ENCODE measurements at regions not wholly inside any gene's neighbourhood (a gene's known extent, or its start where the extent isn't known, plus 50 kb on each side); places are given as distances from the start of the nearest gene placed in this dataset.
A peak's percentile ranks its signal among the peaks of the same experiment; 100 is the strongest.

GRCh38 chr13:34608331-34608730, 333.7 kb upstream of the NBEA start:
- TF ChIP-seq, protein P1, sequence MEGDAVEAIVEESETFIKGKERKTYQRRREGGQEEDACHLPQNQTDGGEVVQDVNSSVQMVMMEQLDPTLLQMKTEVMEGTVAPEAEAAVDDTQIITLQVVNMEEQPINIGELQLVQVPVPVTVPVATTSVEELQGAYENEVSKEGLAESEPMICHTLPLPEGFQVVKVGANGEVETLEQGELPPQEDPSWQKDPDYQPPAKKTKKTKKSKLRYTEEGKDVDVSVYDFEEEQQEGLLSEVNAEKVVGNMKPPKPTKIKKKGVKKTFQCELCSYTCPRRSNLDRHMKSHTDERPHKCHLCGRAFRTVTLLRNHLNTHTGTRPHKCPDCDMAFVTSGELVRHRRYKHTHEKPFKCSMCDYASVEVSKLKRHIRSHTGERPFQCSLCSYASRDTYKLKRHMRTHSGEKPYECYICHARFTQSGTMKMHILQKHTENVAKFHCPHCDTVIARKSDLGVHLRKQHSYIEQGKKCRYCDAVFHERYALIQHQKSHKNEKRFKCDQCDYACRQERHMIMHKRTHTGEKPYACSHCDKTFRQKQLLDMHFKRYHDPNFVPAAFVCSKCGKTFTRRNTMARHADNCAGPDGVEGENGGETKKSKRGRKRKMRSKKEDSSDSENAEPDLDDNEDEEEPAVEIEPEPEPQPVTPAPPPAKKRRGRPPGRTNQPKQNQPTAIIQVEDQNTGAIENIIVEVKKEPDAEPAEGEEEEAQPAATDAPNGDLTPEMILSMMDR (conservative IDR thresholded peaks at IDR 0.05; ENCODE audit: low read length), result no peak
- DNase-seq (ENCODE audit: low read depth), result no peak

DNA sequence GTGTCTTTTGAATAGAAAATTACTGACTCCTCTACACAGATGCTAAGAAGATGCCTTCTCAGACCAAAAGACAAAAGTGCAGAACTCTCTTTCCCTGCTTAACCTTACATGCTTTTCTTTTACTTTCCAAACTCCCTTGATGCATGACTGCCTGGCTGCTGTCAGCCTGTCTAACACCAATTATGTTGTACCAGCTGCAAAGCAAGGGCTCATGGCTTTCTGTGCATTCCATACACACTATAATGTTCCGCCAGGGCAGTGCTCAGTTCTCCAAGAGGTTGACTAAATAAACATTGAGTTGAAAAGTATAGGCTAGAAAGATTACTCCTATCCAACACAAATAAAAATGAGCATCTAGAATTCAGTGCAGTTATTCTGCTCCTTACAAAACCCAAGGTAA, 330.4 kb upstream of the NBEA start:
- TF ChIP-seq, protein P1 (conservative IDR thresholded peaks at IDR 0.05; ENCODE audit: low read length), result no peak
- no peak overlapping the region for H3K4me3 ChIP-seq (ENCODE audit: low read length)
- DNase-seq (ENCODE audit: low read depth), result no peak

More at GRCh38 chr13:34608331-34608730, 333.7 kb upstream of the NBEA start:
- no peak overlapping the region for H3K4me3 ChIP-seq (ENCODE audit: low read length)

- TF ChIP-seq, protein P1 (conservative IDR thresholded peaks at IDR 0.05; ENCODE audit: low read length), result no peak
- peak; percentile 2 for DNase-seq (ENCODE audit: low read depth)
- H3K4me3 ChIP-seq (ENCODE audit: low read length), result no peak overlapping the region
Measured at GRCh38 chr13:34617473-34618083, 324.5 kb upstream of the NBEA start.

- TF ChIP-seq, protein P1 (conservative IDR thresholded peaks at IDR 0.05; ENCODE audit: low read length), result no peak
- no peak overlapping the region for H3K4me3 ChIP-seq (ENCODE audit: low read length)
- no peak for DNase-seq (ENCODE audit: low read depth)
Measured at GRCh38 chr13:34618654-34619053, 323.4 kb upstream of the NBEA start.

DNA sequence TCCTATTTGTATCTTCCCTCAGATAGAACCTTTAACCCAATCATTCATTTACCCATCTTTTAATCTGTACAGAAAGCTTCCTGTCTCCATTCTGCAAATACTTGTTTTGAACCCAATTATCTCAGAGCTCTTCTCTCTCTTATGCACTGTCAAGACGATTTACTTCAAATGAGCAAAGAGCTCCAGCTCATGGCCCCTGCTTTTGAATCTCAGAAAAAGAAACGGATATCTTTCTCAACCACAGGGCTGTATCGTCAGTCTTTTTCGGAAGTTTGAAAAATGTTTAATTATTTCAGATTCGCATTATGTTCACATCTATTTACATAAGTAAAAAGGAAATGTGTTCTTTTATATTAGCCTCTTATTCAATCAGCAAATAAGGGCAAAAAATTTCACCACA, 322.7 kb upstream of the NBEA start:
- no peak overlapping the region for H3K4me3 ChIP-seq (ENCODE audit: low read length)
- TF ChIP-seq, protein P1 (conservative IDR thresholded peaks at IDR 0.05; ENCODE audit: low read length), result no peak
- DNase-seq (ENCODE audit: low read depth), result no peak

DNA sequence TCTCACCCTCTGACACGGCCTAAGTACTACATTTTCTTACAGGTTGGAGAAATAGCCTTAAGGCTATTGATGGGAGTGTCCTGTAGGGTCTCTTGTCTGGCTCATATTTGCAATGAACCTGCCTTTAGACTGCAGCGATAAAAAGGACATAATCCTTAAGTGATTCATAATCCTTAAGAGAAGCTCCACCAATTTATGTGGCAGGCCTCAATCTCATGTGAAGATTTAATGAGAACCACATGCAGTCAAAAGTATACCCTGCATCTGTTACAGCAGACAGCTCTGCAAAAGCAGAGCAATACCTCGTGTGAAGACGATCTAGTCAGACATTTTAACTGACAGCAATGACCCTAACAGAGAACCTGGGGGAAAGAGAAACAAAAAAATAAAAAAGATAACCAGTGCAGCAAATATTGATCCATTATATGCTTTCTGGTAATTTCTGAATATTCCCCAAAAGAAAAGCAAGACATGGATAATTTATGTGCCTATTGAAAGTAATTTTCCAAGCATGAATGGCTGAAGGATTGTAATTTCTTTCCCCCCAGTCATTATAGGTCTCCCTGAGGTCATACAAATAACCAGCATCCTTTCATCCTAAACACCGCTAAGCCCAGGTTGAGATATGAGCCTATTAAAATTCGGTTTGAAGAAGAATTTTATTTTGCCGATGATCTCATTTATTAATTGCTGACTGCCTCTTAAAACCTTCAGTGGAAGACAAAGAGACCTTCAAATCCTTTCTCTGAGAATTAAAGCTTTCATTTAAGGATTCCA, 321.8 kb upstream of the NBEA start:
- no peak overlapping the region for H3K4me3 ChIP-seq (ENCODE audit: low read length)
- TF ChIP-seq, protein P1 (conservative IDR thresholded peaks at IDR 0.05; ENCODE audit: low read length), result no peak
- peak; percentile 1 for DNase-seq (ENCODE audit: low read depth)

DNA sequence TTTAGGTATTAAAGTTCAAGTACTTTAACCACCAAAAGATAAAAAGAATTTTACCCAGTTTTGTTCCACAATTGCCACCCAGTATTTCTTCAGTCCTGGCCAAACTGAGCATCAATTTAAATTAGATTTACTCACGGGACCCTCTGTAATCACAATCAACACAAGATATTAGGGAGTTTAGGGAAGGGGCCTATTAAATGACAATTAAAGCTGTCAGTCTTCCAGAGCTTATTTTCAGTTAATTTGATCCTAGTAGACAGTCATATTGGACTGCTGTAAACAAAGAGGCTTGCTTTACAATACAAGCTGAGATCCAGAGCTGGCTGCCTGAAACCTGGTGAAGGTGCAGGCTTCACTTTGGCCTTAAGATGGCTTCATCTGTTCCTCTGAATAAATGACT, 321.2 kb upstream of the NBEA start:
- H3K4me3 ChIP-seq (ENCODE audit: low read length), result no peak overlapping the region
- DNase-seq (ENCODE audit: low read depth), result no peak
- TF ChIP-seq, protein P1 (conservative IDR thresholded peaks at IDR 0.05; ENCODE audit: low read length), result no peak

All from AG10803 (cell line).